Sigmoid colon (tissue), 4 donors: ENCODE measurements at regions not wholly inside any gene's neighbourhood (a gene's known extent, or its start where the extent isn't known, plus 50 kb on each side); places are given as distances from the start of the nearest gene placed in this dataset.

Source experiments
- POLR2AphosphoS5 ChIP-seq, 4 donors: sonication (generic); formaldehyde crosslinking; IDR thresholded peaks; one replicate each; pipeline ENCODE4 v1.6.1; 2017; ENCODE audit warnings: antibody characterized with exemption in 4 of 4
- TF ChIP-seq, protein P1 (sequence below), 4 experiments: fragments of 450-650 bp in 3 of 4; fragments of 200-600 bp in 1 of 4; IDR thresholded peaks; one replicate each; pipeline ENCODE4 v1.5.1; 2016 to 2019; ENCODE audit warnings: antibody characterized with exemption in 4 of 4, mild to moderate bottlenecking in 3 of 4, moderate library complexity in 2 of 4

DNA sequence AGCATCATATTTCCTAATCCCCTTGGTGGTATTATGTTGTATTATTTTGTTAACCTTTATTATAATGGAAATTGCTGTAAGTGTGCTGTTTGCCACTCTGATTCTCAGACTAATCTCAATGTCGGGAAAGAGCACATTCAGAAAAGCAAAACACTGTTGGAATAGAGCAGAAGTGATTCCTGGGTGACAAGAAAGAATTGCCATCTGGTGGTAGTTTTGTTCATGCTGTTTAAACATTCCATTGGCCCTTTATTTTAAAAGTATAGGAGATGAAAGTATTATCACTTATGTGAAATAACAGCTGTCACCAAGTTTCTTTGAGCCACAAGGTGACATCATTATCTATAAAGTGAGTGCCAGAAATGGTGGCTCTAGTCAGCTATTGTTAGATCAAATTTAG is 301.3 kb upstream of the SGCD start:
- TF ChIP-seq, protein P1, sequence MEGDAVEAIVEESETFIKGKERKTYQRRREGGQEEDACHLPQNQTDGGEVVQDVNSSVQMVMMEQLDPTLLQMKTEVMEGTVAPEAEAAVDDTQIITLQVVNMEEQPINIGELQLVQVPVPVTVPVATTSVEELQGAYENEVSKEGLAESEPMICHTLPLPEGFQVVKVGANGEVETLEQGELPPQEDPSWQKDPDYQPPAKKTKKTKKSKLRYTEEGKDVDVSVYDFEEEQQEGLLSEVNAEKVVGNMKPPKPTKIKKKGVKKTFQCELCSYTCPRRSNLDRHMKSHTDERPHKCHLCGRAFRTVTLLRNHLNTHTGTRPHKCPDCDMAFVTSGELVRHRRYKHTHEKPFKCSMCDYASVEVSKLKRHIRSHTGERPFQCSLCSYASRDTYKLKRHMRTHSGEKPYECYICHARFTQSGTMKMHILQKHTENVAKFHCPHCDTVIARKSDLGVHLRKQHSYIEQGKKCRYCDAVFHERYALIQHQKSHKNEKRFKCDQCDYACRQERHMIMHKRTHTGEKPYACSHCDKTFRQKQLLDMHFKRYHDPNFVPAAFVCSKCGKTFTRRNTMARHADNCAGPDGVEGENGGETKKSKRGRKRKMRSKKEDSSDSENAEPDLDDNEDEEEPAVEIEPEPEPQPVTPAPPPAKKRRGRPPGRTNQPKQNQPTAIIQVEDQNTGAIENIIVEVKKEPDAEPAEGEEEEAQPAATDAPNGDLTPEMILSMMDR (IDR thresholded peaks at IDR 0.05) = no peak
- no peak for TF ChIP-seq POLR2AphosphoS5 (IDR thresholded peaks at IDR 0.05)
